SU-DHL-6 (cell line): ENCODE measurements at regions not wholly inside any gene's neighbourhood (a gene's known extent, or its start where the extent isn't known, plus 50 kb on each side); places are given as distances from the start of the nearest gene placed in this dataset.

Experiments used
- EZH2phosphoT487 ChIP-seq: fragments of 200-600 bp; sonication (generic), shearing (Covaris generic); conservative IDR thresholded peaks from 2 replicates; pipeline ENCODE4 v1.6.1; 2018; ENCODE audit warnings: mild to moderate bottlenecking, antibody characterized with exemption, low read length, moderate library complexity, mixed read lengths
- TF ChIP-seq, protein P1 (sequence below): fragments of 200-600 bp; sonication (generic); IDR thresholded peaks from one replicate; pipeline ENCODE4 v1.5.1; 2017; ENCODE audit warnings: antibody characterized with exemption, mild to moderate bottlenecking, low read length, moderate library complexity; ENCODE audit not compliant: insufficient read depth, poor library complexity, severe bottlenecking

DNA sequence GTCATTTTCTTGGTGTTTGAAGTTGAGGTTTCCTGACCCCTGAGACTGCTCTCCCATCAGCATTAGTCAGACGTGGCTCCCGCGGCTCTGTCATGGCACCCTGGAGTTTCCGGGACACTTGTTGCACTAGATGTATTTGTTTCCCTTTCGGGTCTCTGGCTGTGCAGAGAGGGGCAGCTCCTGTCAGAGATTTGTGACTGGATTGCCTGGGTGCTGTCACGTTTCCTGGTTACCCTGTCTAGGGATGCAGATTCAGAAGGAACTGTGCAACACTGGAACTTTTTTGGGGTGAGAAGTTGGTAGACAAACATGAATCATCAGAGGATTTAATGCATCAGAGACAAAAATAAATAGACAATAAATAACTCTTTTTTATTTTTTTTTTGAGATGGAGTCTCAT is 431.8 kb upstream of the MAN1A1 start:
- TF ChIP-seq, protein P1, sequence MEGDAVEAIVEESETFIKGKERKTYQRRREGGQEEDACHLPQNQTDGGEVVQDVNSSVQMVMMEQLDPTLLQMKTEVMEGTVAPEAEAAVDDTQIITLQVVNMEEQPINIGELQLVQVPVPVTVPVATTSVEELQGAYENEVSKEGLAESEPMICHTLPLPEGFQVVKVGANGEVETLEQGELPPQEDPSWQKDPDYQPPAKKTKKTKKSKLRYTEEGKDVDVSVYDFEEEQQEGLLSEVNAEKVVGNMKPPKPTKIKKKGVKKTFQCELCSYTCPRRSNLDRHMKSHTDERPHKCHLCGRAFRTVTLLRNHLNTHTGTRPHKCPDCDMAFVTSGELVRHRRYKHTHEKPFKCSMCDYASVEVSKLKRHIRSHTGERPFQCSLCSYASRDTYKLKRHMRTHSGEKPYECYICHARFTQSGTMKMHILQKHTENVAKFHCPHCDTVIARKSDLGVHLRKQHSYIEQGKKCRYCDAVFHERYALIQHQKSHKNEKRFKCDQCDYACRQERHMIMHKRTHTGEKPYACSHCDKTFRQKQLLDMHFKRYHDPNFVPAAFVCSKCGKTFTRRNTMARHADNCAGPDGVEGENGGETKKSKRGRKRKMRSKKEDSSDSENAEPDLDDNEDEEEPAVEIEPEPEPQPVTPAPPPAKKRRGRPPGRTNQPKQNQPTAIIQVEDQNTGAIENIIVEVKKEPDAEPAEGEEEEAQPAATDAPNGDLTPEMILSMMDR: no peak
- TF ChIP-seq EZH2phosphoT487: no peak
